Liver (tissue), 7 donors: ENCODE measurements at regions not wholly inside any gene's neighbourhood (a gene's known extent, or its start where the extent isn't known, plus 50 kb on each side); places are given as distances from the start of the nearest gene placed in this dataset.

Experiments used
- DNase-seq: peaks from one replicate; pipeline ENCODE4 v3.0.0-alpha.2; 2017; ENCODE audit warnings: low spot score
- H3K27ac ChIP-seq, 2 donors: one replicate each; pipeline ENCODE4 v1.7.0; 2013; ENCODE audit warnings: inconsistent platforms in 2 of 2, low read length in 2 of 2, control low read depth in 1 of 2, low read depth in 1 of 2, mild to moderate bottlenecking in 1 of 2
- H3K27me3 ChIP-seq, 4 donors: one replicate each; pipeline versions ENCODE4 v1.6.1 to v1.7.0; 2013; ENCODE audit warnings: low read length in 3 of 4, inconsistent platforms in 1 of 4, mild to moderate bottlenecking in 1 of 4, moderate library complexity in 1 of 4; ENCODE audit not compliant: control insufficient read depth in 4 of 4, insufficient read depth in 4 of 4
- H3K36me3 ChIP-seq, 4 donors: one replicate each; pipeline versions ENCODE4 v1.6.1 to v1.7.0; 2013; ENCODE audit warnings: low read length in 3 of 4, mild to moderate bottlenecking in 3 of 4, low read depth in 1 of 4, moderate library complexity in 1 of 4; ENCODE audit not compliant: control insufficient read depth in 4 of 4, insufficient read depth in 3 of 4
- H3K4me1 ChIP-seq, 4 donors: one replicate each; pipeline versions ENCODE4 v1.6.1 to v1.7.0; 2013; ENCODE audit warnings: low read length in 3 of 4, mild to moderate bottlenecking in 3 of 4, moderate library complexity in 1 of 4; ENCODE audit not compliant: control insufficient read depth in 4 of 4, insufficient read depth in 4 of 4
- H3K4me3 ChIP-seq, 3 donors: one replicate each; pipeline versions ENCODE4 v1.6.1 to v1.7.0; 2013; ENCODE audit warnings: low read length in 3 of 3, control low read depth in 1 of 3, low read depth in 1 of 3, mild to moderate bottlenecking in 1 of 3
- H3K9ac ChIP-seq, 2 donors: one replicate each; pipeline ENCODE4 v1.7.0; 2013; ENCODE audit warnings: low read length in 2 of 2, mild to moderate bottlenecking in 2 of 2, moderate library complexity in 2 of 2, control low read depth in 1 of 2, low read depth in 1 of 2
- H3K9me3 ChIP-seq, 4 donors: one replicate each; pipeline versions ENCODE4 v1.6.1 to v1.7.0; 2013; ENCODE audit warnings: low read length in 3 of 4; ENCODE audit not compliant: control insufficient read depth in 4 of 4
- CTCF ChIP-seq: fragments of 150-350 bp; IDR thresholded peaks from 2 replicates; pipeline ENCODE4 v1.5.1; 2017; ENCODE audit warnings: improper control_type of control experiment, low read depth, low read length; ENCODE audit not compliant: missing input control
- FOXA2 ChIP-seq: IDR thresholded peaks from 2 replicates; pipeline ENCODE4 v1.6.1; 2016; ENCODE audit warnings: antibody characterized with exemption
- GABPA ChIP-seq, 2 donors: IDR thresholded peaks in 1 of 2; conservative IDR thresholded peaks in 1 of 2; 2 replicates each; pipeline ENCODE4 v1.6.1; 2016; ENCODE audit warnings: antibody characterized with exemption in 2 of 2, mild to moderate bottlenecking in 1 of 2, moderate library complexity in 1 of 2
- MAX ChIP-seq: IDR thresholded peaks from 2 replicates; pipeline ENCODE4 v1.6.1; 2016; ENCODE audit warnings: antibody characterized with exemption
- REST ChIP-seq: IDR thresholded peaks from 2 replicates; pipeline ENCODE4 v1.6.1; 2016; ENCODE audit warnings: antibody characterized with exemption, mild to moderate bottlenecking
- RXRA ChIP-seq, 2 donors: IDR thresholded peaks; 2 replicates each; pipeline ENCODE4 v1.6.1; 2017 to 2018; ENCODE audit warnings: antibody characterized with exemption in 2 of 2, mild to moderate bottlenecking in 1 of 2
- TAF1 ChIP-seq: conservative IDR thresholded peaks from 2 replicates; pipeline ENCODE4 v1.6.1; 2016; ENCODE audit warnings: antibody characterized with exemption, mild to moderate bottlenecking
- YY1 ChIP-seq: IDR thresholded peaks from 2 replicates; pipeline ENCODE4 v1.6.1; 2016; ENCODE audit warnings: antibody characterized with exemption, mild to moderate bottlenecking
- ZBTB33 ChIP-seq: IDR thresholded peaks from 2 replicates; pipeline ENCODE4 v1.6.1; 2016; ENCODE audit warnings: antibody characterized with exemption
- donor health status: healthy.
- donor health status: healthy.
- donor health status: healthy.
- donor health status: healthy.

- no peaks in the 10 kb centered on the region for H3K27me3 ChIP-seq
Measured at GRCh38 chr1:191609305-191609704, 549.0 kb upstream of the RGS18 start.

More at GRCh38 chr1:191609305-191609704, 549.0 kb upstream of the RGS18 start:
- H3K36me3 ChIP-seq = no peaks in the 10 kb centered on the region
- no peak overlapping the region for H3K4me3 ChIP-seq
- DNase-seq = no peak
- no peak for TF ChIP-seq RXRA (IDR thresholded peaks at IDR 0.05)
- TF ChIP-seq FOXA2 = no peak
- TF ChIP-seq MAX = no peak
- TF ChIP-seq CTCF = no peak
- no peak for TF ChIP-seq REST
- no peak for TF ChIP-seq ZBTB33
- TF ChIP-seq TAF1 = no peak
- TF ChIP-seq GABPA (IDR thresholded peaks at IDR 0.05 in 1 of 2, conservative IDR thresholded peaks at IDR 0.05 in 1 of 2) = no peak
- no peak for TF ChIP-seq YY1
- no peak overlapping the region for H3K9ac ChIP-seq
- no peaks in the 10 kb centered on the region for H3K4me1 ChIP-seq
- H3K27ac ChIP-seq = no peak overlapping the region
- no peaks in the 10 kb centered on the region for H3K9me3 ChIP-seq
